Uterus (tissue), 2 donors: ENCODE measurements at regions not wholly inside any gene's neighbourhood (a gene's known extent, or its start where the extent isn't known, plus 50 kb on each side); places are given as distances from the start of the nearest gene placed in this dataset.

Source experiments
- POLR2A ChIP-seq, 2 donors: fragments of 450-650 bp; IDR thresholded peaks; one replicate each; pipeline ENCODE4 v1.6.1; 2016; ENCODE audit warnings: antibody characterized with exemption in 2 of 2, mild to moderate bottlenecking in 1 of 2, moderate library complexity in 1 of 2
- TF ChIP-seq, protein P1 (sequence below), 4 experiments: fragments of 200-600 bp in 2 of 4; fragments of 450-650 bp in 2 of 4; sonication (generic) in 2 of 4; IDR thresholded peaks; one replicate each; pipeline ENCODE4 v1.5.1; 2016 to 2019; ENCODE audit warnings: antibody characterized with exemption in 4 of 4, mild to moderate bottlenecking in 2 of 4, moderate library complexity in 1 of 4

DNA sequence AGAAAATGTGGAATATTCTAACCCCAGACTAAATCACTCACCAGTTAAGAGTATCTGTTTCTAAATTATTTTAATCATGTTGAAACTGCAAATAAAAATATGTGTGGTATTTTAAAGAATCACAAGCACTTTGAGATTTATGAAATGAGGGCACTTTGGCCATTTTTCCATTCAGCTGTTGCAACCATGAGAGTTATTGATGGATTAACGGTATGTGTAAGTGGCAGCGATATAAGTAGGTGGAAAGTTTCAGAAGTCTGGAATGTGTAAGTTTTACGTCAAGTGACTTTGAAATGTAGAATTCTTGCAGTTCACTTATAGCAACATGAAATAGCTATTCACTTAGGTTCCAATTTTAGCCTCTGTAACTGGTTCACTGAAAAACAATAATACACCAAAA, 905.1 kb upstream of the SLIT2 start:
- TF ChIP-seq, protein P1, sequence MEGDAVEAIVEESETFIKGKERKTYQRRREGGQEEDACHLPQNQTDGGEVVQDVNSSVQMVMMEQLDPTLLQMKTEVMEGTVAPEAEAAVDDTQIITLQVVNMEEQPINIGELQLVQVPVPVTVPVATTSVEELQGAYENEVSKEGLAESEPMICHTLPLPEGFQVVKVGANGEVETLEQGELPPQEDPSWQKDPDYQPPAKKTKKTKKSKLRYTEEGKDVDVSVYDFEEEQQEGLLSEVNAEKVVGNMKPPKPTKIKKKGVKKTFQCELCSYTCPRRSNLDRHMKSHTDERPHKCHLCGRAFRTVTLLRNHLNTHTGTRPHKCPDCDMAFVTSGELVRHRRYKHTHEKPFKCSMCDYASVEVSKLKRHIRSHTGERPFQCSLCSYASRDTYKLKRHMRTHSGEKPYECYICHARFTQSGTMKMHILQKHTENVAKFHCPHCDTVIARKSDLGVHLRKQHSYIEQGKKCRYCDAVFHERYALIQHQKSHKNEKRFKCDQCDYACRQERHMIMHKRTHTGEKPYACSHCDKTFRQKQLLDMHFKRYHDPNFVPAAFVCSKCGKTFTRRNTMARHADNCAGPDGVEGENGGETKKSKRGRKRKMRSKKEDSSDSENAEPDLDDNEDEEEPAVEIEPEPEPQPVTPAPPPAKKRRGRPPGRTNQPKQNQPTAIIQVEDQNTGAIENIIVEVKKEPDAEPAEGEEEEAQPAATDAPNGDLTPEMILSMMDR (IDR thresholded peaks at IDR 0.05) = no peak
- TF ChIP-seq POLR2A (IDR thresholded peaks at IDR 0.05) = no peak
